H54 (cell line): ENCODE measurements at regions not wholly inside any gene's neighbourhood (a gene's known extent, or its start where the extent isn't known, plus 50 kb on each side); places are given as distances from the start of the nearest gene placed in this dataset.
"Not testable (repeated sequence)": the region's sequence is repeated elsewhere in the genome, so short reads cannot be mapped to it uniquely, and the experiment has no call there.

Source experiments
- DNase-seq: peaks from one replicate; pipeline ENCODE4 v3.0.0; 2011; ENCODE audit warnings: low spot score, mixed read lengths; ENCODE audit not compliant: insufficient read length
- FAIRE-seq: peaks from 3 replicates; lab custom pipeline; 2011; peaks lifted over from hg19 to GRCh38; lab: Jason Lieb, UNC
- POLR2A ChIP-seq: IDR thresholded peaks from 2 replicates; pipeline ENCODE4 v1.6.1; 2011; ENCODE audit warnings: low read depth, mild to moderate bottlenecking, low read length

- FAIRE-seq (no peak), DNase-seq (no peak)
- TF ChIP-seq POLR2A, result no peak
Observed at GRCh38 chr2:12624905-12625598, 91.7 kb upstream of the TRIB2 start.

DNA sequence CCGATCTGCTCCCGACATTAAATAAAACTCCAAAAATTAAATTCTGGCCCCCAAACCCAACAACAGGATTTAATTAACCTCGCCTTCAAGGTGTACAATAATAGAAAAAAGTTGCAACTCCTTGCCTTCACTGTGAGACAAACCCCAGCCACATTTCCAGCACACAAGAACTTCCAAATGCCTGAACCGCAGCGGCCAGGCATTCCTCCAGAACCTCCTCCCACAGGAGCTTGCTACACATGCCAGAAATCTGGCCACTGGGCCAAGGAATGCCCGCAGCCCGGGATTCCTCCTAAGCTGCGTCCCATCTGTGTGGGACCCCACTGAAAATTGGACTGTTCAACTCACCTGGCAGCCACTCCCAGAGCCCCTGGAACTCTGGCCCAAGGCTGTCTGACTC is 88.2 kb upstream of the TRIB2 start:
- not testable (repeated sequence) for DNase-seq, FAIRE-seq

GRCh38 chr2:12636837-12637581 is 79.7 kb upstream of the TRIB2 start:
- FAIRE-seq, result no peak
- TF ChIP-seq POLR2A, result no peak
- no peak for DNase-seq

DNA sequence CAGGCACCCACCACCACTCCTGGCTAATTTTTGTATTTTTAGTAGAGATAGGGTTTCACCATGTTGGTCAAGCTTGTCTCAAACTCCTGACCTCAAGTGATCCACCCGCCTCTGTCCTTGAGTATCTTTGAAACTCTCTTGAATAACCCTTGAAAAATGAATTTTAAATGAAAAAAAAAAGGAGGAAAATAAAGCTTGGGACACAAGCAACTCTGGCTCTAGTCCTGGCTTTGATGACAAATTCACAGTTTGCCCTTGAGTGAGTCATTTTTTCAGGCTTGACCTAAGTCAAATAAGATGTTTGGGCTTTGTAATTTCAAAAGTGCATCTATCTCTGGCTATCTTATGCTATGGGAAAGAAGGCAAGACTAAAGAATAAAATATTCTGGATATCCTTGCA is 79.0 kb upstream of the TRIB2 start:
- DNase-seq, result no peak
- TF ChIP-seq POLR2A, result no peak
- no peak for FAIRE-seq

GRCh38 chr2:12641441-12641840 is 75.3 kb upstream of the TRIB2 start:
- FAIRE-seq (no peak), DNase-seq (no peak)
- no peak for TF ChIP-seq POLR2A

GRCh38 chr2:12642332-12642731 is 74.4 kb upstream of the TRIB2 start:
- FAIRE-seq, result no peak
- no peak for DNase-seq
- TF ChIP-seq POLR2A, result no peak

DNA sequence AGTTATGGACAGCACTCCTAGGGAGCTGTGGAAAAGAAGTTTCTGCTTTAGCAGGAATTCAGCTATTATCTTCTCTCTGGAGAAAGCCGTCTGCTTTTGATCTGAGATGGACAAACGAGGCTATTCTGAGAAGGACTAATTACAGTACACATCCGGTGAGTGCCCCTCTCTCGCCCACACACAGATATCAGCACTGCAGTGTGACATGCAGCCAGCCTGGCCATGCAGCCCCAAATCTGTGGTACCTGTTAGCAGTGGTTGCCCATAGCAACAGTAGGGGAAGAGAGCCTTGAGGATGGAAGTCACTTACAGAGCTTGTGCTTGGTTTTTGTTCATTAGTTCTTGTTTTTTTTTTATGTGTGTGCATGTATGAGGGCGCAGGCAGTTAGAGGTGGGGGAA is 73.9 kb upstream of the TRIB2 start:
- FAIRE-seq, result no peak
- TF ChIP-seq POLR2A, result no peak
- DNase-seq, result no peak

DNA sequence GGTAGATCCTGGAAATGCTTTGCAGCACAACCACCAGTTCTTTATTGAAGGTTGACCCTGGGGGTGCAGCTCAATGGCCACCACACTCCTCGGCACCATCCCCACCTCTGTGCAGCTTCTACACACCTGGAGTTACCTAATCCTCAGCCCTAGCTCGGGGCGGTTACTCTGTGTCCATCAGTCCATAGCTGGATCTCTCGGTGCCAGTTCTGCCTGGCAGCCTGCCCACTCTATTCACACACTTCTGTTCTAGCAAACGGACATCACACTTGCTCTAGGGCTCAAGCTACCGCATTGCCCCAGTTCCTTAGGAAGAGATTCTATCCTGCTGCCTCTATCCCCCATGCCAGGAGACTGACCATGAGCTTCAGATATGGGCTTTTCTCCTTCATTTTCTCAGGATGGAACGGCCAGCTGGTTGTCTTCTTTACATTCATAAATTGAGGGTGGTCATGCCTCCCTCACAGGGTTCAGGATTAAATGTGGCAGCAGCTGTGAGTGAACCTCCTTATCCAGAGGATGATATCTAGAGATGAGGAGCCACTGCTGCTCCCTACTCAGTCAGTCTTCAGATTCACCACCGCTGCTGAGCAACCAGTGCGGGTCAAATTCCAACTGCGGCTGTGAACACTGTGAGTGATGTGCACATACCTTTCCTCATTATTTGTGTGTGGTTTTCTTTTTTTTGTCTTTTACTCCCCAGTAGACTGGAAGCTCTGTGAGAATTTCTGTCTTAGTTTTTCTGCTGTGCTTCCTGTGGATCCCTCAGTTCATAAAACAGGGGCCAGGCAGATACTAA is 66.9 kb upstream of the TRIB2 start:
- no peak for DNase-seq
- TF ChIP-seq POLR2A, result no peak
- no peak for FAIRE-seq

DNA sequence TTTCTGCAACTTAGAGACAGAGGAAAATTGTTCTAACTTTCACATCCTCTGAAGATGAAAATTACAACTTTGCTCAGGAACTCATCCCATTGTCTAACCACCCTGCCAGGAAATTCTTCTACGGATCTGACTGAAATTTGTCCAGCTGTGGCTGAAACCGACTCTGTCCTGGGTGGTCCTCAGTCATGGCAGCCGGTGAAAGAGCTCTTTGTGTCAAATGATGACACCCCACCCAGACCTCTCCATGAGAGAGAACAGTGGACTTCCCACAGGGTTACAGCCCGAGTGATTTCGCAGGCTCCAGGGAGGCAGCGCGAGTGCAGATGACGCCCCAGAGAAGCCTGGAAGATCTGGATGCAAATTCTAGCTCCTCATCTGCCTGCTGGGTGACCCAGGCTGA is 65.1 kb upstream of the TRIB2 start:
- TF ChIP-seq POLR2A, result no peak
- no peak for FAIRE-seq
- DNase-seq, result no peak

GRCh38 chr2:12652723-12653122 is 64.0 kb upstream of the TRIB2 start:
- DNase-seq (no peak), FAIRE-seq (no peak)
- no peak for TF ChIP-seq POLR2A

DNA sequence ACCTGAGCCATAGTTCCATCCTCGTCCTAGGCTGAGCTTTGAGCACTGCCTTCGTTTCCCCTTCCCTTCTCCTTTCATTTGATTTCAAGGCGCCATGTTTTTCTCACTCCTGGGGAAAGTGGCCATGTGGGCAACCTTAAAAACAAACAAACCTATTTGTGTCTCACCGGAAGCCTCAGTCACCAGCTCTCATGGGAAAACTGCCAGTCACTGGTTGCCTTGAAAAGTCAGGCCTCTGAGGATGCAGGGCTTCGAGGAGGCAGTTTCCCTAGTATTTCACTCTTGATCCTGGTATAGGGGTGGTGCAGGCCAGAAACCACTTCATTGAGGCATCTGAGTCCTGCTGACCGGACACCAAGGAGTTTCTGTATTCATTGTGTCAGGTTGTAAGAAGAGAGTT is 59.2 kb upstream of the TRIB2 start:
- no peak for DNase-seq
- no peak for TF ChIP-seq POLR2A
- no peak for FAIRE-seq

GRCh38 chr2:12658310-12658945 is 58.3 kb upstream of the TRIB2 start:
- FAIRE-seq, result no peak
- TF ChIP-seq POLR2A, result no peak
- no peak for DNase-seq

- no peak for DNase-seq
- FAIRE-seq, result no peak
Observed at GRCh38 chr2:12661489-12661888, 55.2 kb upstream of the TRIB2 start.

More at GRCh38 chr2:12661489-12661888, 55.2 kb upstream of the TRIB2 start:
- TF ChIP-seq POLR2A, result no peak
